ENCODE measurements at regions not wholly inside any gene's neighbourhood (a gene's known extent, or its start where the extent isn't known, plus 50 kb on each side); places are given as distances from the start of the nearest gene placed in this dataset.
A peak's percentile ranks its signal among the peaks of the same experiment; 100 is the strongest.

GRCh38 chr5:145365464-145365863 is 469.7 kb downstream of the PRELID2 start:
- no peak overlapping the region for H3K4me3 Mint-ChIP-seq (ENCODE audit: unreplicated experiment)
- no peaks in the 10 kb centered on the region for H3K4me1 Mint-ChIP-seq (ENCODE audit: unreplicated experiment)
- H3K27ac Mint-ChIP-seq (ENCODE audit: unreplicated experiment): no peak overlapping the region
- no peak for TF ChIP-seq CTCF (IDR thresholded peaks at IDR 0.05; ENCODE audit: unreplicated experiment)
- no peaks in the 10 kb centered on the region for H3K27me3 Mint-ChIP-seq (ENCODE audit: unreplicated experiment)
- DNase-seq (ENCODE audit: low spot score): no peak
- no peaks in the 10 kb centered on the region for H3K36me3 Mint-ChIP-seq (ENCODE audit: low read depth, unreplicated experiment)
- no peaks in the 10 kb centered on the region for H3K9me3 Mint-ChIP-seq (ENCODE audit: unreplicated experiment)

- no peak overlapping the region for H3K4me3 Mint-ChIP-seq (ENCODE audit: unreplicated experiment)
- H3K27ac Mint-ChIP-seq (ENCODE audit: unreplicated experiment): no peak overlapping the region
- H3K9me3 Mint-ChIP-seq (ENCODE audit: unreplicated experiment): no peaks in the 10 kb centered on the region
- DNase-seq (ENCODE audit: low spot score): no peak
- no peaks in the 10 kb centered on the region for H3K27me3 Mint-ChIP-seq (ENCODE audit: unreplicated experiment)
- H3K4me1 Mint-ChIP-seq (ENCODE audit: unreplicated experiment): no peaks in the 10 kb centered on the region
- H3K36me3 Mint-ChIP-seq (ENCODE audit: low read depth, unreplicated experiment): no peaks in the 10 kb centered on the region
- no peak for TF ChIP-seq CTCF (IDR thresholded peaks at IDR 0.05; ENCODE audit: unreplicated experiment)
These were observed 472.9 kb downstream of the PRELID2 start for GRCh38 chr5:145362266-145362665.

GRCh38 chr5:145360936-145361335 is 474.2 kb downstream of the PRELID2 start:
- Mint-ChIP-seq H3K27ac (ENCODE audit: unreplicated experiment) (no peak overlapping the region), H3K36me3 (ENCODE audit: low read depth, unreplicated experiment) (no peaks in the 10 kb centered on the region)
- no peak for TF ChIP-seq CTCF (IDR thresholded peaks at IDR 0.05; ENCODE audit: unreplicated experiment)

GRCh38 chr5:145350513-145350912 is 484.6 kb downstream of the PRELID2 start:
- H3K9me3 Mint-ChIP-seq (ENCODE audit: unreplicated experiment): no peaks in the 10 kb centered on the region
- H3K4me3 Mint-ChIP-seq (ENCODE audit: unreplicated experiment): no peak overlapping the region
- H3K27me3 Mint-ChIP-seq (ENCODE audit: unreplicated experiment): peaks cover 1% of the 10 kb centered on the region
- no peaks in the 10 kb centered on the region for H3K4me1 Mint-ChIP-seq (ENCODE audit: unreplicated experiment)
- H3K36me3 Mint-ChIP-seq (ENCODE audit: low read depth, unreplicated experiment): no peaks in the 10 kb centered on the region
- TF ChIP-seq CTCF (IDR thresholded peaks at IDR 0.05; ENCODE audit: unreplicated experiment): no peak
- no peak for DNase-seq (ENCODE audit: low spot score)
- no peak overlapping the region for H3K27ac Mint-ChIP-seq (ENCODE audit: unreplicated experiment)

More at GRCh38 chr5:145360936-145361335, 474.2 kb downstream of the PRELID2 start:
- Mint-ChIP-seq H3K4me3 (ENCODE audit: unreplicated experiment) (no peak overlapping the region), H3K27me3 (ENCODE audit: unreplicated experiment) (no peaks in the 10 kb centered on the region), H3K9me3 (ENCODE audit: unreplicated experiment) (no peaks in the 10 kb centered on the region), H3K4me1 (ENCODE audit: unreplicated experiment) (no peaks in the 10 kb centered on the region)
- no peak for DNase-seq (ENCODE audit: low spot score)

- no peak overlapping the region for H3K4me3 Mint-ChIP-seq (ENCODE audit: unreplicated experiment)
- DNase-seq (ENCODE audit: low spot score): peak; percentile 43
- TF ChIP-seq CTCF (IDR thresholded peaks at IDR 0.05; ENCODE audit: unreplicated experiment): peak; percentile 42
These were observed 488.0 kb downstream of the PRELID2 start for GRCh38 chr5:145347026-145347616.

More at GRCh38 chr5:145347026-145347616, 488.0 kb downstream of the PRELID2 start:
- no peak overlapping the region for H3K27ac Mint-ChIP-seq (ENCODE audit: unreplicated experiment)
- no peaks in the 10 kb centered on the region for H3K4me1 Mint-ChIP-seq (ENCODE audit: unreplicated experiment)
- no peaks in the 10 kb centered on the region for H3K9me3 Mint-ChIP-seq (ENCODE audit: unreplicated experiment)
- H3K27me3 Mint-ChIP-seq (ENCODE audit: unreplicated experiment): no peaks in the 10 kb centered on the region
- no peaks in the 10 kb centered on the region for H3K36me3 Mint-ChIP-seq (ENCODE audit: low read depth, unreplicated experiment)
